B cell (primary cell): ENCODE measurements at regions not wholly inside any gene's neighbourhood (a gene's known extent, or its start where the extent isn't known, plus 50 kb on each side); places are given as distances from the start of the nearest gene placed in this dataset.

ENCODE experiments used
- ATAC-seq: fragments of 200-7000 bp; cut with Tn5 transposase; one replicate; pipeline ENCODE4 v1.10.0; 2021; ENCODE audit warnings: low read depth, mild to moderate bottlenecking, moderate number of reproducible peaks, moderate library complexity
- CTCF ChIA-PET: fragments of 350-600 bp; sonication (Branson Sonifier 250); formaldehyde crosslinking; loops from one replicate; lab custom pipeline; 2021; ENCODE audit warnings: antibody characterized with exemption, inconsistent platforms; lab: Charles Lee
- POLR2A ChIA-PET: fragments of 350-600 bp; sonication (Branson Sonifier 250); formaldehyde crosslinking; loops from one replicate; lab custom pipeline; 2021; ENCODE audit warnings: antibody characterized with exemption; lab: Charles Lee
- DNase-seq: peaks from one replicate; pipeline ENCODE4 v3.0.0; 2013
- H2AFZ ChIP-seq: 2 replicates; pipeline ENCODE4 v1.6.1; 2012; ENCODE audit warnings: mild to moderate bottlenecking, low read depth, low read length; ENCODE audit not compliant: insufficient read depth, poor library complexity, severe bottlenecking
- H3K27ac ChIP-seq, 2 donors: 1 replicate in 1 of 2; 2 replicates in 1 of 2; pipeline ENCODE4 v1.5.1; 2012 to 2013; ENCODE audit warnings: low read length in 2 of 2, mild to moderate bottlenecking in 2 of 2, moderate library complexity in 1 of 2
- H3K27me3 ChIP-seq, 4 experiments: fragments of 200-600 bp in 1 of 4; sonication (generic) in 1 of 4; replicated peaks in 1 of 4; 1 replicate in 2 of 4; 2 replicates in 2 of 4; pipeline versions ENCODE4 v1.6.1 to v1.7.0; 2013 to 2016; ENCODE audit warnings: low read length in 3 of 4, mild to moderate bottlenecking in 2 of 4, mixed read lengths in 1 of 4, moderate library complexity in 1 of 4; ENCODE audit not compliant: insufficient read depth in 4 of 4, control insufficient read depth in 3 of 4; ENCODE audit errors: control extremely low read depth in 1 of 4
- H3K36me3 ChIP-seq, 2 experiments: replicated peaks in 1 of 2; 1 replicate in 1 of 2; 2 replicates in 1 of 2; pipeline versions ENCODE4 v1.6.1 to v1.7.1; 2013; ENCODE audit warnings: low read length in 1 of 2; ENCODE audit not compliant: insufficient read depth in 2 of 2, control insufficient read depth in 1 of 2; ENCODE audit errors: control extremely low read depth in 1 of 2, extremely low read depth in 1 of 2
- H3K4me1 ChIP-seq, 2 donors: fragments of 200-600 bp in 1 of 2; sonication (generic) in 1 of 2; 1 replicate in 1 of 2; 2 replicates in 1 of 2; pipeline versions ENCODE4 v1.5.1 to v1.6.1; 2013 to 2017; ENCODE audit warnings: low read length in 2 of 2; ENCODE audit not compliant: control insufficient read depth in 2 of 2, insufficient read depth in 2 of 2
- H3K4me2 ChIP-seq: replicated peaks from 2 replicates; pipeline ENCODE3; 2012; ENCODE audit warnings: mild to moderate bottlenecking, low read depth, low read length; ENCODE audit not compliant: poor library complexity, severe bottlenecking
- H3K4me3 ChIP-seq, 5 experiments: fragments of 200-600 bp in 1 of 5; sonication (generic) in 1 of 5; 1 replicate in 3 of 5; 2 replicates in 2 of 5; pipeline versions ENCODE4 v1.5.1 to v1.7.0; 2011 to 2016; ENCODE audit warnings: low read length in 4 of 5, mild to moderate bottlenecking in 4 of 5, low read depth in 2 of 5, control low read depth in 1 of 5, moderate library complexity in 1 of 5; ENCODE audit not compliant: insufficient read depth in 1 of 5; ENCODE audit errors: control extremely low read depth in 1 of 5, extremely low read depth in 1 of 5
- H3K79me2 ChIP-seq: fragments of 200-600 bp; sonication (generic); one replicate; pipeline ENCODE4 v1.6.0; 2016; ENCODE audit warnings: low read length; ENCODE audit not compliant: control insufficient read depth, insufficient read depth
- H3K9ac ChIP-seq: fragments of 200-600 bp; sonication (generic); 2 replicates; pipeline ENCODE4 v1.6.1; 2017; ENCODE audit warnings: mild to moderate bottlenecking, low read length, moderate library complexity
- H3K9me3 ChIP-seq, 3 donors: one replicate each; pipeline versions ENCODE4 v1.6.1 to v1.7.1; 2013; ENCODE audit warnings: low read length in 2 of 3; ENCODE audit not compliant: control insufficient read depth in 2 of 3, insufficient read depth in 1 of 3; ENCODE audit errors: control extremely low read depth in 1 of 3
- H4K20me1 ChIP-seq: 2 replicates; pipeline ENCODE4 v1.6.0; 2012; ENCODE audit warnings: mild to moderate bottlenecking, low read length; ENCODE audit not compliant: insufficient read depth, control insufficient read depth, poor library complexity, severe bottlenecking
- H3K27ac Mint-ChIP-seq: one replicate; pipeline ENCODE4 v1.8.0; 2021; ENCODE audit warnings: mixed read lengths
- H3K27me3 Mint-ChIP-seq: one replicate; pipeline ENCODE4 v1.8.0; 2021; ENCODE audit warnings: mixed read lengths
- H3K4me1 Mint-ChIP-seq: one replicate; pipeline ENCODE4 v1.8.0; 2021; ENCODE audit warnings: mixed read lengths
- H3K4me3 Mint-ChIP-seq: one replicate; pipeline ENCODE4 v1.8.0; 2021; ENCODE audit warnings: mixed read lengths
- H3K9me3 Mint-ChIP-seq: one replicate; pipeline ENCODE4 v1.8.0; 2022; ENCODE audit warnings: mixed read lengths; ENCODE audit not compliant: insufficient read depth
- EZH2 ChIP-seq: IDR thresholded peaks from 2 replicates; pipeline ENCODE4 v1.6.1; 2012; ENCODE audit warnings: borderline replicate concordance, low read depth, mild to moderate bottlenecking, moderate library complexity, low read length; ENCODE audit not compliant: insufficient read depth, poor library complexity, severe bottlenecking
- WGBS: methylation state at CpG from one replicate; pipeline ENCODE4 v1.1.5; 2013; ENCODE audit warnings: missing lambda C conversion rate; ENCODE audit not compliant: insufficient coverage; 5-methylcytosine and 5-hydroxymethylcytosine counted together
- intact Hi-C: fragments of 100-400 bp; cut with micrococcal nuclease; formaldehyde crosslinking; loops from one replicate; pipeline ENCODE4 v1.10.0; 2022
- TF ChIP-seq, protein P1 (sequence below): fragments of 200-600 bp; IDR thresholded peaks from one replicate; pipeline ENCODE4 v1.8.0; 2022; ENCODE audit warnings: antibody characterized with exemption, mild to moderate bottlenecking

DNA sequence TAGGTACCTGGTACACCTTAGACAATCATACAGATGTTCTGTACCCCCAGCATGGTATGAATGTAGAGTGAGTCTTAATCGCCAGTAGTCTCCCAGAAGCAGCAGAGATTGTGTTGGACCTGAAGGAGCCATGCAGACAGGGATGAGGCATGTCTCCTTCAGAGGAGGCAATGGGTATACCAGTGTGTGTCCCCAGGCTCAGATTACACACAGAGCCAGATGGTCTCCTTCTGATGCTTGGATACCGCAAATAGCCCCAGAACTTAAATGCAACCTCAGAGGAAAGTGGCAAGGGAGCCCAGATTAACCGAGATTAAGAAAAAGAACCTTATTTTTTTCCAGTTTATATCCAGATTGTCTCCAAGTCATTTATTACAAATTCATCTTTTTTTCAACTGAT, 96.8 kb upstream of the C21orf91 start:
- H3K4me1 ChIP-seq = no peaks in the 10 kb centered on the region
- DNase-seq (no peak), ATAC-seq (no peak)
- intact Hi-C loops = no loop called here
- no peak overlapping the region for H2AFZ ChIP-seq
- WGBS = 92% methylated on average over 2 of the region's 3 CpGs
- no peaks in the 10 kb centered on the region for H3K36me3 ChIP-seq
- H3K27ac ChIP-seq = no peak overlapping the region
- no peak overlapping the region for H3K4me3 ChIP-seq
- no peak overlapping the region for H3K27ac Mint-ChIP-seq
- peaks cover 10% of the 10 kb centered on the region for H3K9me3 Mint-ChIP-seq
- POLR2A ChIA-PET = no interaction called here
- no peaks in the 10 kb centered on the region for H3K27me3 Mint-ChIP-seq
- no peaks in the 10 kb centered on the region for H4K20me1 ChIP-seq
- no peaks in the 10 kb centered on the region for H3K79me2 ChIP-seq
- H3K4me1 Mint-ChIP-seq = no peaks in the 10 kb centered on the region
- CTCF ChIA-PET = interaction anchor here (1.2 to 6.6 kb wide), 3 partner anchors 9 to 236 kb away, joined by 3 to 50 read pairs (median 5); no protein-coding TSS in a partner anchor
- H3K4me2 ChIP-seq = no peak overlapping the region
- no peaks in the 10 kb centered on the region for H3K27me3 ChIP-seq
- no peak overlapping the region for H3K9ac ChIP-seq
- TF ChIP-seq, protein P1, sequence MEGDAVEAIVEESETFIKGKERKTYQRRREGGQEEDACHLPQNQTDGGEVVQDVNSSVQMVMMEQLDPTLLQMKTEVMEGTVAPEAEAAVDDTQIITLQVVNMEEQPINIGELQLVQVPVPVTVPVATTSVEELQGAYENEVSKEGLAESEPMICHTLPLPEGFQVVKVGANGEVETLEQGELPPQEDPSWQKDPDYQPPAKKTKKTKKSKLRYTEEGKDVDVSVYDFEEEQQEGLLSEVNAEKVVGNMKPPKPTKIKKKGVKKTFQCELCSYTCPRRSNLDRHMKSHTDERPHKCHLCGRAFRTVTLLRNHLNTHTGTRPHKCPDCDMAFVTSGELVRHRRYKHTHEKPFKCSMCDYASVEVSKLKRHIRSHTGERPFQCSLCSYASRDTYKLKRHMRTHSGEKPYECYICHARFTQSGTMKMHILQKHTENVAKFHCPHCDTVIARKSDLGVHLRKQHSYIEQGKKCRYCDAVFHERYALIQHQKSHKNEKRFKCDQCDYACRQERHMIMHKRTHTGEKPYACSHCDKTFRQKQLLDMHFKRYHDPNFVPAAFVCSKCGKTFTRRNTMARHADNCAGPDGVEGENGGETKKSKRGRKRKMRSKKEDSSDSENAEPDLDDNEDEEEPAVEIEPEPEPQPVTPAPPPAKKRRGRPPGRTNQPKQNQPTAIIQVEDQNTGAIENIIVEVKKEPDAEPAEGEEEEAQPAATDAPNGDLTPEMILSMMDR = no peak
- no peak overlapping the region for H3K4me3 Mint-ChIP-seq
- peaks cover 0 to 8% (median 0%) of the 10 kb centered on the region in 3 donors for H3K9me3 ChIP-seq

DNA sequence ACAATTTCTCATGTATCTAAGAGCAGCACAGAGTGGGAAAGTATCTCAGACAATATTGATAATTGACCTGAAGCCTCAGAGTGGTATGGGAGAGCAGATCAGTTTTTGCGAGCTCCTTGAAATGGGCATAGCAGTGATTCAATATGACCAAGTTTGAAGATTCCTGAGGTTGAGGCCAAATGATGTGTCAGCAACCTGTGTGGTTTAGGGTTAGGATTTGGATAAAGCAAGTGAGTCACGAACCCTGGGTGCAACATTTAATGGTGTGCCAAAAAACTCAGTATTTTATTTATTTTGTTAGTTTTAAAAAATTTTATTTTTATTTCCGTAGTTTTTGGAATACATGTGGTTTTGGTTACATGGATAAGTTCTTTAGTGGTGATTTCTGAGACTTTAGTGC, 92.5 kb upstream of the C21orf91 start:
- POLR2A ChIA-PET = no interaction called here
- no peak for TF ChIP-seq EZH2
- TF ChIP-seq, protein P1 = no peak
- intact Hi-C loops = no loop called here
- Mint-ChIP-seq H3K4me3 (no peak overlapping the region), H3K27ac (no peak overlapping the region), H3K27me3 (no peaks in the 10 kb centered on the region), H3K9me3 (no peaks in the 10 kb centered on the region), H3K4me1 (no peaks in the 10 kb centered on the region)
- H3K27me3 ChIP-seq = no peaks in the 10 kb centered on the region
- H3K9ac ChIP-seq = no peak overlapping the region
- no peaks in the 10 kb centered on the region for H3K79me2 ChIP-seq
- H3K4me3 ChIP-seq = no peak overlapping the region
- H3K36me3 ChIP-seq = no peaks in the 10 kb centered on the region
- H3K9me3 ChIP-seq = no peaks in the 10 kb centered on the region
- H2AFZ ChIP-seq = no peak overlapping the region
- ATAC-seq (no peak), DNase-seq (no peak)
- H3K4me1 ChIP-seq = no peaks in the 10 kb centered on the region
- H3K4me2 ChIP-seq = no peak overlapping the region
- 100% methylated on average over 1 of the region's 3 CpGs for WGBS
- no peak overlapping the region for H3K27ac ChIP-seq
- no peaks in the 10 kb centered on the region for H4K20me1 ChIP-seq
- CTCF ChIA-PET = interaction anchor here (6.6 kb wide), 1 partner anchor 13 kb away, joined by 50 read pairs; no protein-coding TSS in a partner anchor
